A673 (cell line): ENCODE measurements at regions not wholly inside any gene's neighbourhood (a gene's known extent, or its start where the extent isn't known, plus 50 kb on each side); places are given as distances from the start of the nearest gene placed in this dataset.

ENCODE experiments used
- EZH2 ChIP-seq: fragments of 200-600 bp; sonication (generic); IDR thresholded peaks from 2 replicates; pipeline ENCODE4 v1.6.1; 2017; ENCODE audit warnings: borderline replicate concordance, low read depth, mild to moderate bottlenecking, mixed read lengths, antibody characterized with exemption, low read length; ENCODE audit not compliant: poor library complexity, severe bottlenecking
- TF ChIP-seq, protein P1 (sequence below): fragments of 300-800, 200-600 bp; sonication (generic); conservative IDR thresholded peaks from 2 replicates; pipeline ENCODE4 v1.5.1; 2017; ENCODE audit warnings: low read depth, mild to moderate bottlenecking, antibody characterized with exemption, low read length, moderate library complexity, mixed read lengths

DNA sequence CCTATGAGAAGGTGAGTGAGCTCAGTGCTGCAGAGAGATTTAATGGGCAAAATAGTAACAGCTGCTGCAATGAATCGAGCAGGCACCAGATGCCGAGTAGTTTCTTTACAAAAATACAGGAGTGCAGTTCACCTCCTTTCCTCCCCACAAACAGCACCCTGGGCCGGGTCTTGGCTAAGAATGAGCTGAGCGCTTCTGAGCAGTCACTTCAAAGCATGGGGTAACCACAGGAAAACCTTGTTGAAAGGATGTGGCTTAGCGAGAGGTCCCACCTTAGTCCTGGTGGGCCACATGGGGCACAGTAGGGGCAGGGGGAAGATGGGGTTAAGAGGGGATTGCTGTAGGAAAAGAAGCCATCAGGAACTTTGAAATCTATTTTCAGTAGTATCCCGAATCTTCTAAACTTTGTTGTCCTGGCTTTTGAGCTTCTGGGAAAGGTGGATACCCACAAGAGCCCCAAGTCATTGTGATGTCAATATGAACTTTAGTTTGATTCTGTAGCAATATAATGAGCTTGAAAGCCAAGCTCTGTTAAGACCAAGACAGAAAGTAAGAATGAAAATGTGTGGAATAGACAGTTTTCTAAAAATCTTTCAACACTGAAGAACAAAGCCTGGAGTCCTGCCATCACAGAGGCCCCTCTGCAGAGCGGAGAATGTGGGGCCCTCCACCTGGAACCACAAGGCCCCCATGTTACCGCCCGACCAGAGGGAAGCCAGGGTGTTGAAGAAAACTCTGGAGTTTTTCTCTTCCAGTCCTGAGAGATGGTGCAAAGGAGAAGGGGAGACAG lies 101.0 kb upstream of the ZNF236 start:
- TF ChIP-seq, protein P1, sequence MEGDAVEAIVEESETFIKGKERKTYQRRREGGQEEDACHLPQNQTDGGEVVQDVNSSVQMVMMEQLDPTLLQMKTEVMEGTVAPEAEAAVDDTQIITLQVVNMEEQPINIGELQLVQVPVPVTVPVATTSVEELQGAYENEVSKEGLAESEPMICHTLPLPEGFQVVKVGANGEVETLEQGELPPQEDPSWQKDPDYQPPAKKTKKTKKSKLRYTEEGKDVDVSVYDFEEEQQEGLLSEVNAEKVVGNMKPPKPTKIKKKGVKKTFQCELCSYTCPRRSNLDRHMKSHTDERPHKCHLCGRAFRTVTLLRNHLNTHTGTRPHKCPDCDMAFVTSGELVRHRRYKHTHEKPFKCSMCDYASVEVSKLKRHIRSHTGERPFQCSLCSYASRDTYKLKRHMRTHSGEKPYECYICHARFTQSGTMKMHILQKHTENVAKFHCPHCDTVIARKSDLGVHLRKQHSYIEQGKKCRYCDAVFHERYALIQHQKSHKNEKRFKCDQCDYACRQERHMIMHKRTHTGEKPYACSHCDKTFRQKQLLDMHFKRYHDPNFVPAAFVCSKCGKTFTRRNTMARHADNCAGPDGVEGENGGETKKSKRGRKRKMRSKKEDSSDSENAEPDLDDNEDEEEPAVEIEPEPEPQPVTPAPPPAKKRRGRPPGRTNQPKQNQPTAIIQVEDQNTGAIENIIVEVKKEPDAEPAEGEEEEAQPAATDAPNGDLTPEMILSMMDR = no peak
- no peak for TF ChIP-seq EZH2
